Fibroblast of mammary gland (primary cell): ENCODE measurements at regions not wholly inside any gene's neighbourhood (a gene's known extent, or its start where the extent isn't known, plus 50 kb on each side); places are given as distances from the start of the nearest gene placed in this dataset.

Source experiments
- DNase-seq: peaks from one replicate; pipeline ENCODE4 v3.0.0-alpha.2; 2010; ENCODE audit warnings: low read depth
- H3K4me3 ChIP-seq: 2 replicates; pipeline ENCODE4 v1.5.1; 2011; ENCODE audit warnings: low read depth, mild to moderate bottlenecking, low read length, moderate library complexity; ENCODE audit not compliant: control insufficient read depth
- TF ChIP-seq, protein P1 (sequence below): conservative IDR thresholded peaks from 2 replicates; pipeline ENCODE4 v1.5.1; 2011; ENCODE audit warnings: low read depth, low read length, inconsistent platforms; ENCODE audit not compliant: control insufficient read depth, insufficient read depth

DNA sequence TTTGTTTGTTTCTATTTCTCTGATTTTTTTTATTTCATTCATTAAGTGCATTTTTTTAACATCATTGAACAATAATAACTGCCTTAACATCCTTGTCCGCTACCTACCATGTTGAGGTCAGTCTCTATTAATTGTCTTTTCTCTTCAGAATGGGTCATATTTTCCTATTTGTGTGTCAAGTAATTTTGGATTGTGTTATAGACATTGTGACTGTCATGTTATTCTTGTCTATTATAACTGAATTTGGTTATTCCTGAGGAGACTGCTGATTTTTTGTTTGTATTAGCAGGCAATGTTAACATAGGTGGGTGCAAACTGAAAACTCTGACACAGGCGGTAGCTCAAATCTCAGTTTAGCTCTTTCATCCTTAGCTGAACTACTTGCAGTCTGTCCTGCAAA is 169.9 kb downstream of the DICER1 start:
- no peak overlapping the region for H3K4me3 ChIP-seq
- no peak for DNase-seq
- TF ChIP-seq, protein P1, sequence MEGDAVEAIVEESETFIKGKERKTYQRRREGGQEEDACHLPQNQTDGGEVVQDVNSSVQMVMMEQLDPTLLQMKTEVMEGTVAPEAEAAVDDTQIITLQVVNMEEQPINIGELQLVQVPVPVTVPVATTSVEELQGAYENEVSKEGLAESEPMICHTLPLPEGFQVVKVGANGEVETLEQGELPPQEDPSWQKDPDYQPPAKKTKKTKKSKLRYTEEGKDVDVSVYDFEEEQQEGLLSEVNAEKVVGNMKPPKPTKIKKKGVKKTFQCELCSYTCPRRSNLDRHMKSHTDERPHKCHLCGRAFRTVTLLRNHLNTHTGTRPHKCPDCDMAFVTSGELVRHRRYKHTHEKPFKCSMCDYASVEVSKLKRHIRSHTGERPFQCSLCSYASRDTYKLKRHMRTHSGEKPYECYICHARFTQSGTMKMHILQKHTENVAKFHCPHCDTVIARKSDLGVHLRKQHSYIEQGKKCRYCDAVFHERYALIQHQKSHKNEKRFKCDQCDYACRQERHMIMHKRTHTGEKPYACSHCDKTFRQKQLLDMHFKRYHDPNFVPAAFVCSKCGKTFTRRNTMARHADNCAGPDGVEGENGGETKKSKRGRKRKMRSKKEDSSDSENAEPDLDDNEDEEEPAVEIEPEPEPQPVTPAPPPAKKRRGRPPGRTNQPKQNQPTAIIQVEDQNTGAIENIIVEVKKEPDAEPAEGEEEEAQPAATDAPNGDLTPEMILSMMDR, result no peak

DNA sequence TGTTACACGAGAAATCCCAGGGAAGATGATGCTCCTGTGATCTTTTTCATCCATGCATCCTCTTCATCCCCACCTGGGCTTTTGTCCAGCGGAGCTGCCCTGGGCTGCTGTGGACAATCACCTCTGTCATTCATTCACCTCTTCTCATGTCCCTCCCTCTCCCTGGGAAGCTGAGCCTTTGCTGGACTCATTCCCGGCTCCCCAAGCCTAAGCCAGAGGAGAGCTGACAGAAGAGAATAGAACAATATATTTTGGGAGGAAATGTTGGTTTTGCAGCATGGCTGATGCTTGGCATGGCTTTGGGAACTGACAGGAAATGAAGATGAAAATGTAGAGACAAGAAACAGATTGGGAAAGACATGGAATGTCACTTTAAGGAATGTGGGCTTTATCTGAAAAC is 177.4 kb downstream of the DICER1 start:
- TF ChIP-seq, protein P1, result no peak
- no peak for DNase-seq
- H3K4me3 ChIP-seq, result no peak overlapping the region

DNA sequence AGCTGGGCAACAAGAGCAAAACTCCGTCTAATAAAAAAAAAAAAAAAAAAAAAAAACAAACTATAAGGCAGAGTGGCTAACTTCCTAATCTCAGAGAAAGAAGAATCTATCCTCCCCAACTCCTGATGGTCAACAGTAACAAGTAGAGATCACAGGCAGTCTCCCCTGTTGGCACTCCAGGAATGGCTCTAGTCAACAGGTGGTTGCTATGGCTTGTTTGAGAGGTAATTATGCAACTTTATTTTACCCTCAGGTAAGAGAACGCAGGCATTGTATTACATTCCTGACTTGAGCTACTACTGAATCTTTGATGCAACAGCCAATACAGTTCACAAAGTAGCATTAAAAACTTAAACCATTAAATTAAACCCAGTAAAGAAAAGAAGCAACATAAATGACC is 180.3 kb downstream of the DICER1 start:
- no peak for DNase-seq
- TF ChIP-seq, protein P1, result no peak
- H3K4me3 ChIP-seq, result no peak overlapping the region

DNA sequence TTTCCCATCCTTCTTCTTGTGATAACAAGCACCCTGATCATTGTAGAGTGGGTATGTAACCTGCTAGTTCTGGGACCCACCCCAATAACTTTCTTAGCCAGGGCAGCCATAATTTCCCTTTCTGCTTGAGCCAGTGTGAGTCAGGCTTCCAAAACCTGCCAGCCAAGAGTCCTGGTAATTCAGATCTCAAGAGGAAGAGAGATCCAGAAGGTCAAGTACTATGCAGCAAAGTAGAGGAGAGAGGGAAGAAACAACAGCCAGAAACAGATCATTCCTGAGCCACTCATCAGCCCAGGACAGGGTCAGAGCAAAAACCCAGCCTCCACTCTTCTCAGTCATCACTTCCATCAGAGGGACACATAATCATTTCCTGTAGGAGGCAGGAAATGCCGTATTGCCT is 182.0 kb downstream of the DICER1 start:
- TF ChIP-seq, protein P1, result no peak
- DNase-seq, result peak; percentile 57
- H3K4me3 ChIP-seq, result no peak overlapping the region

DNA sequence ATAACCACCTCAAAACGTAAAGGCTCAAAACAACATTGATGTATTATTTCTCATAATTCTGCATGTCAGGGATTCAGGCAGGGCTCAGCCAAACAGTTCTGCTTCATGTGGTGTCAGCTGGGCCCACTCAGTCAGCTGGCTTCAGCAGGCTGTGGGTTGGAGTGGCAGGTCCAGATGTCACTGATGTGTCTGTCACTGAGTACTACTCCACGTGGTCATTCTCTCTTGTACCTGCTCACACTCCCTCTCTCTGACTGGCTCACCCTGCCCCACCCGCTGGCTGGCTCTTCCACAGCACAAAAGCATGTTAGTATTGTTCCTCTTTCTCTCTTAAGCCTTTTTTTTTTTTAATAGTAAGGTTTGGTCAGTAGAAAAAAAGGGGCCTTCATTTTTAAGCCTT is 182.4 kb downstream of the DICER1 start:
- no peak for DNase-seq
- TF ChIP-seq, protein P1, result no peak
- H3K4me3 ChIP-seq, result no peak overlapping the region

DNA sequence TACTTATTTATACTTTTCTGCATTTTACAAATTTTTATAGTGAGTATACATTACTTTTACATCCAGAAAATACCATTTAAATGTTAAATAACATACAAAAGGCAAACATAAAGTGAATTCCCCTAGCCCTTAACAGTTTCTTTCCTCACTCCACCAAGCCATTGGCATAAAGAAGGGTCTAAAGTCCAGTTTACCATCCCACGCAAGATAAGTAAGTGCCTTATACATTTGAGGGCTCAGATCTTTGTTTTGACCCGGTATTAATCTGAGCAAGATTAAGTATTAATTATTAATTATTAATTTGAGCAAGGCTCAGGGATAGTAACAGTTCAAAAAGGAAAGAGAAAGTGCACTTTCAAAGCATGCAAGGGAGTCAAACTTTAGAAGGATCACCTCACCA is 182.9 kb downstream of the DICER1 start:
- DNase-seq, result no peak
- no peak overlapping the region for H3K4me3 ChIP-seq
- TF ChIP-seq, protein P1, result no peak

DNA sequence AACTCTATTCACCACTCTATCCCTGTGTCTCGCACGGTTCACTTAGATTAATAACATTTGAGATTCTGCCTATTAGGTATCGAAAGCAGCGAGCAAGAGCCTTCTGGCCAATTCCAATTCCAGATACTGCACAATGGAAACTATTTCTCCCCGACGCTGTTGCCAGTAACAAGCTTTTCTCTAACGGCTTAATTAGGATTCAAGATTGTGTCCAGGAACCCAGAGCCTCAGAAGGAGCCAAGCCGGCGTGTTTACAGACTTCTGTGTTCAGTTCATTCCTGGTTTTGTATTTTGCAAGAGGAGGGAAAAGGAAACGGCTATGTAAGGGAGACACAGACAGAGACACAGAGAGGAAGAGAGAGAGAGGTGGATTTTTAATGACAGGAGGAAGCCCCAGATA is 185.6 kb downstream of the DICER1 start:
- peak; percentile 47 for DNase-seq
- TF ChIP-seq, protein P1, result no peak

More for the DNA sequence above, 185.6 kb downstream of the DICER1 start:
- H3K4me3 ChIP-seq, result no peak overlapping the region
